ENCODE measurements at regions not wholly inside any gene's neighbourhood (a gene's known extent, or its start where the extent isn't known, plus 50 kb on each side); places are given as distances from the start of the nearest gene placed in this dataset.

DNA sequence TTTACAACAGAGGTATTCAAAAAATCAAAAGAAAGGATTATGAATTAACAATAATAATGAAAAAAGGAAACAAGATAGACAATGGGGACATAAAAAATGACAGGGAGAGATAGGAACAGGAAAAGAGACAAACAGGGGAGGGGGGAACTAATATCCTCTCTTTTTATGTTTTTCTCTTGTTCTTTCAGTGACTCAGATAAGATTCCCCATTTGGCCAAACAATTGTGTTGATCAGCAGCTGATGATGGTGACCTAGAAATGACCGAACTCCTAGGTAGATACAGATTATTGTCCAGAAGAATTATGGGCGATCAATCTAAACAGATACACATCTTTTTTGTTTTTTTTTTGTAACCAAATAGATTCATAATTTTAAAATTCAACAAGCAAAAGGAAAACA is 1277.2 kb upstream of the FLRT2 start:
- no peaks in the 10 kb centered on the region for H3K9me3 ChIP-seq (ENCODE audit: control insufficient read depth in 2 of 3, low read length in 3 of 3)
- CTCF ChIA-PET: no interaction called here
- Mint-ChIP-seq H3K27me3 (no peaks in the 10 kb centered on the region), H3K9me3 (peaks cover 0 to 25% (median 7%) of the 10 kb centered on the region in 11 donors), H3K36me3 (no peaks in the 10 kb centered on the region), H3K4me3 (no peak overlapping the region), H3K4me1 (no peaks in the 10 kb centered on the region), H3K27ac (no peak overlapping the region)
- no peak for ATAC-seq
- DNase-seq: no peak
- intact Hi-C loops (cut with micrococcal nuclease): no loop called here
- H3K4me1 ChIP-seq (ENCODE audit: control insufficient read depth in 2 of 2, insufficient read depth in 2 of 2, low read length in 2 of 2): no peaks in the 10 kb centered on the region
- peaks cover 0 to 3% of the 10 kb centered on the region in 2 donors for H3K27me3 ChIP-seq (ENCODE audit: control insufficient read depth in 2 of 2, insufficient read depth in 2 of 2, low read length in 2 of 2)
- no peak overlapping the region for H3K4me3 ChIP-seq (ENCODE audit: low read length)
- no peak overlapping the region for H3K27ac ChIP-seq (ENCODE audit: low read depth, low read length)
- POLR2A ChIA-PET: no interaction called here
- H3K36me3 ChIP-seq (ENCODE audit: control insufficient read depth in 2 of 3, insufficient read depth in 3 of 3, low read length in 3 of 3): no peaks in the 10 kb centered on the region

GRCh38 chr14:84253326-84253725 is 1276.6 kb upstream of the FLRT2 start:
- Mint-ChIP-seq H3K27ac (no peak overlapping the region), H3K9me3 (peaks cover 0 to 20% (median 7%) of the 10 kb centered on the region in 11 donors), H3K27me3 (no peaks in the 10 kb centered on the region), H3K4me3 (no peak overlapping the region), H3K4me1 (no peaks in the 10 kb centered on the region), H3K36me3 (no peaks in the 10 kb centered on the region)
- ChIA-PET CTCF (no interaction called here), POLR2A (no interaction called here)
- H3K27me3 ChIP-seq (ENCODE audit: control insufficient read depth in 2 of 2, insufficient read depth in 2 of 2, low read length in 2 of 2): peaks cover 0 to 3% of the 10 kb centered on the region in 2 donors
- no peaks in the 10 kb centered on the region for H3K4me1 ChIP-seq (ENCODE audit: control insufficient read depth in 2 of 2, insufficient read depth in 2 of 2, low read length in 2 of 2)
- ATAC-seq: no peak
- intact Hi-C loops (cut with micrococcal nuclease): no loop called here
- no peaks in the 10 kb centered on the region for H3K36me3 ChIP-seq (ENCODE audit: control insufficient read depth in 2 of 3, insufficient read depth in 3 of 3, low read length in 3 of 3)
- no peak overlapping the region for H3K4me3 ChIP-seq (ENCODE audit: low read length)
- DNase-seq: no peak
- H3K9me3 ChIP-seq (ENCODE audit: control insufficient read depth in 2 of 3, low read length in 3 of 3): no peaks in the 10 kb centered on the region
- H3K27ac ChIP-seq (ENCODE audit: low read depth, low read length): no peak overlapping the region

GRCh38 chr14:84254290-84254689 is 1275.7 kb upstream of the FLRT2 start:
- Mint-ChIP-seq H3K27me3 (no peaks in the 10 kb centered on the region), H3K27ac (no peak overlapping the region), H3K36me3 (no peaks in the 10 kb centered on the region), H3K9me3 (peaks cover 0 to 24% (median 9%) of the 10 kb centered on the region in 11 donors), H3K4me1 (no peaks in the 10 kb centered on the region), H3K4me3 (no peak overlapping the region)
- no peaks in the 10 kb centered on the region for H3K4me1 ChIP-seq (ENCODE audit: control insufficient read depth in 2 of 2, insufficient read depth in 2 of 2, low read length in 2 of 2)
- peaks cover 0 to 3% of the 10 kb centered on the region in 2 donors for H3K27me3 ChIP-seq (ENCODE audit: control insufficient read depth in 2 of 2, insufficient read depth in 2 of 2, low read length in 2 of 2)
- H3K9me3 ChIP-seq (ENCODE audit: control insufficient read depth in 2 of 3, low read length in 3 of 3): no peaks in the 10 kb centered on the region
- CTCF ChIA-PET: no interaction called here
- no peak overlapping the region for H3K4me3 ChIP-seq (ENCODE audit: low read length)
- no peak overlapping the region for H3K27ac ChIP-seq (ENCODE audit: low read depth, low read length)
- ATAC-seq (no peak), DNase-seq (no peak)
- no peaks in the 10 kb centered on the region for H3K36me3 ChIP-seq (ENCODE audit: control insufficient read depth in 2 of 3, insufficient read depth in 3 of 3, low read length in 3 of 3)
- intact Hi-C loops (cut with micrococcal nuclease): no loop called here
- POLR2A ChIA-PET: no interaction called here

- no peaks in the 10 kb centered on the region for H3K4me1 Mint-ChIP-seq
- CTCF ChIA-PET: no interaction called here
- ATAC-seq: no peak
- intact Hi-C loops (cut with micrococcal nuclease): no loop called here
- DNase-seq: no peak
- H3K27me3 ChIP-seq (ENCODE audit: control insufficient read depth in 2 of 2, insufficient read depth in 2 of 2, low read length in 2 of 2): no peaks in the 10 kb centered on the region
- H3K36me3 Mint-ChIP-seq: no peaks in the 10 kb centered on the region
- H3K4me1 ChIP-seq (ENCODE audit: control insufficient read depth in 2 of 2, insufficient read depth in 2 of 2, low read length in 2 of 2): no peaks in the 10 kb centered on the region
- no peak overlapping the region for H3K4me3 Mint-ChIP-seq
- no peaks in the 10 kb centered on the region for H3K36me3 ChIP-seq (ENCODE audit: control insufficient read depth in 2 of 3, insufficient read depth in 3 of 3, low read length in 3 of 3)
- H3K4me3 ChIP-seq (ENCODE audit: low read length): no peak overlapping the region
- peaks cover 3 to 20% (median 6%) of the 10 kb centered on the region in 11 donors for H3K9me3 Mint-ChIP-seq
- H3K27ac Mint-ChIP-seq: no peak overlapping the region
- POLR2A ChIA-PET: no interaction called here
- H3K27ac ChIP-seq (ENCODE audit: low read depth, low read length): no peak overlapping the region
- no peaks in the 10 kb centered on the region for H3K27me3 Mint-ChIP-seq
- peaks cover 0 to 3% (median 0%) of the 10 kb centered on the region in 3 experiments for H3K9me3 ChIP-seq (ENCODE audit: control insufficient read depth in 2 of 3, low read length in 3 of 3)
Measured at GRCh38 chr14:84262932-84263331, 1267.0 kb upstream of the FLRT2 start.

DNA sequence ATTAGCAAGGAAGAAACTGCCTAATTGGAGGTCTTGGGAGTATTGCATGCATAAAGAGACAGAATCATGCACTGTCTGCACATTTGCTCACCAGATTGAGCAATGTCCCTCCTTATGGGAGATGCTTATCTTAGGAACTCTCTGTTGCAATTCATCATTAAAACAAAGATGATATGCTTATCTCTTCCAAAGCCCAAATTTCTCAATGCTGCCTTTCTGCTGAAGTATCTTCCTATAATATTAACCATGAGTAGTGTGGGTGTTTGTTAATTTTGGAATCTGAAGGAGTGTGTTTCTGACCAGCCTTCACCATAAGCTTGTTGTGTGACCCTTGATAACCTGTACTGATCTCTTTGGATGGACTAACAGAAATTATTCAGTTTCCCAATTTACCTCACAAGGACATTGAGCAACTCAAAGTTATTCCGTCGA is 1257.6 kb upstream of the FLRT2 start:
- peaks cover 0 to 5% (median 0%) of the 10 kb centered on the region in 3 experiments for H3K9me3 ChIP-seq (ENCODE audit: control insufficient read depth in 2 of 3, low read length in 3 of 3)
- no peaks in the 10 kb centered on the region for H3K4me1 Mint-ChIP-seq
- H3K36me3 Mint-ChIP-seq: no peaks in the 10 kb centered on the region
- H3K4me1 ChIP-seq (ENCODE audit: control insufficient read depth in 2 of 2, insufficient read depth in 2 of 2, low read length in 2 of 2): no peaks in the 10 kb centered on the region
- no peak for DNase-seq
- H3K27ac Mint-ChIP-seq: no peak overlapping the region
- no peaks in the 10 kb centered on the region for H3K27me3 Mint-ChIP-seq
- no peak overlapping the region for H3K4me3 Mint-ChIP-seq
- H3K9me3 Mint-ChIP-seq: peaks cover 0 to 19% (median 6%) of the 10 kb centered on the region in 11 donors
- H3K27ac ChIP-seq (ENCODE audit: low read depth, low read length): no peak overlapping the region
- CTCF ChIA-PET: no interaction called here
- H3K4me3 ChIP-seq (ENCODE audit: low read length): no peak overlapping the region
- no peak for ATAC-seq
- no peaks in the 10 kb centered on the region for H3K36me3 ChIP-seq (ENCODE audit: control insufficient read depth in 2 of 3, insufficient read depth in 3 of 3, low read length in 3 of 3)
- no peaks in the 10 kb centered on the region for H3K27me3 ChIP-seq (ENCODE audit: control insufficient read depth in 2 of 2, insufficient read depth in 2 of 2, low read length in 2 of 2)
- POLR2A ChIA-PET: no interaction called here
- intact Hi-C loops (cut with micrococcal nuclease): no loop called here

GRCh38 chr14:84273181-84273580 is 1256.8 kb upstream of the FLRT2 start:
- Histone ChIP-seq H3K27me3 (ENCODE audit: control insufficient read depth in 2 of 2, insufficient read depth in 2 of 2, low read length in 2 of 2) (no peaks in the 10 kb centered on the region), H3K4me1 (ENCODE audit: control insufficient read depth in 2 of 2, insufficient read depth in 2 of 2, low read length in 2 of 2) (no peaks in the 10 kb centered on the region), H3K27ac (ENCODE audit: low read depth, low read length) (no peak overlapping the region), H3K9me3 (ENCODE audit: control insufficient read depth in 2 of 3, low read length in 3 of 3) (peaks cover 0 to 5% (median 0%) of the 10 kb centered on the region in 3 experiments), H3K4me3 (ENCODE audit: low read length) (no peak overlapping the region), H3K36me3 (ENCODE audit: control insufficient read depth in 2 of 3, insufficient read depth in 3 of 3, low read length in 3 of 3) (no peaks in the 10 kb centered on the region)
- no peaks in the 10 kb centered on the region for H3K36me3 Mint-ChIP-seq
- CTCF ChIA-PET: no interaction called here
- POLR2A ChIA-PET: no interaction called here
- no peaks in the 10 kb centered on the region for H3K27me3 Mint-ChIP-seq
- DNase-seq (no peak), ATAC-seq (no peak)
- no peaks in the 10 kb centered on the region for H3K4me1 Mint-ChIP-seq
- H3K9me3 Mint-ChIP-seq: peaks cover 0 to 19% (median 6%) of the 10 kb centered on the region in 11 donors
- H3K27ac Mint-ChIP-seq: no peak overlapping the region
- H3K4me3 Mint-ChIP-seq: no peak overlapping the region
- intact Hi-C loops (cut with micrococcal nuclease): no loop called here

DNA sequence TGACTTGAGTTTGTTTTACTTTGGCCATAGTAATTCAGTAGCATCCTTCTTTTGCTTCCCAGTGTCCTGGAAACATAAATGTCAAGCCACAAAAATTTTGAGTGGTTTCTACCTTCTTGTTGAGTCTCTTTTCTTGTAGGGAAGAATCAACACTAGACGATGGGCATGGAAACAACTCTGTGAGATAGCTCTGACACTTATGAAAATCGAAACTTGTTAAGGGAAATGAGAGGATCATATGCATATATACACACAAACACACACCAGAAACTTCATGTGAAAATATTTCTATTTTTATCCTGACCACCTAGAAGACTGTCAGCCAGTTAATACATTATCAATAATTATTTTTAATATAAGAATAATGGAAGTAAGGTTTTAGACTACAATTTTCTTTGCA is 1247.3 kb upstream of the FLRT2 start:
- ChIA-PET POLR2A (no interaction called here), CTCF (no interaction called here)
- no peaks in the 10 kb centered on the region for H3K27me3 ChIP-seq (ENCODE audit: control insufficient read depth in 2 of 2, insufficient read depth in 2 of 2, low read length in 2 of 2)
- H3K9me3 Mint-ChIP-seq: peaks cover 0 to 12% (median 2%) of the 10 kb centered on the region in 11 donors
- no peaks in the 10 kb centered on the region for H3K4me1 ChIP-seq (ENCODE audit: control insufficient read depth in 2 of 2, insufficient read depth in 2 of 2, low read length in 2 of 2)
- H3K27me3 Mint-ChIP-seq: no peaks in the 10 kb centered on the region
- H3K4me1 Mint-ChIP-seq: no peaks in the 10 kb centered on the region
- DNase-seq (no peak), ATAC-seq (no peak)
- no peak overlapping the region for H3K27ac Mint-ChIP-seq
- H3K4me3 ChIP-seq (ENCODE audit: low read length): no peak overlapping the region
- H3K27ac ChIP-seq (ENCODE audit: low read depth, low read length): no peak overlapping the region
- no peaks in the 10 kb centered on the region for H3K9me3 ChIP-seq (ENCODE audit: control insufficient read depth in 2 of 3, low read length in 3 of 3)
- intact Hi-C loops (cut with micrococcal nuclease): no loop called here
- no peaks in the 10 kb centered on the region for H3K36me3 Mint-ChIP-seq
- H3K36me3 ChIP-seq (ENCODE audit: control insufficient read depth in 2 of 3, insufficient read depth in 3 of 3, low read length in 3 of 3): no peaks in the 10 kb centered on the region
- H3K4me3 Mint-ChIP-seq: no peak overlapping the region

All from naive thymus-derived CD4-positive, alpha-beta T cell (primary cell).